Activated CD4-positive, alpha-beta T cell treated with anti-CD3 and anti-CD28 coated beads for 24 hours (primary cell): ENCODE measurements at regions not wholly inside any gene's neighbourhood (a gene's known extent, or its start where the extent isn't known, plus 50 kb on each side); places are given as distances from the start of the nearest gene placed in this dataset.

Experiments used
- DNase-seq, 2 donors: peaks; one replicate each; pipeline ENCODE4 v3.0.0-alpha.2; 2020; ENCODE audit warnings: low read depth in 2 of 2

- no peak for DNase-seq
These were observed 56.5 kb upstream of the EEPD1 start for GRCh38 chr7:36096460-36097095.

GRCh38 chr7:36098096-36098495, 55.0 kb upstream of the EEPD1 start:
- DNase-seq = no peak

GRCh38 chr7:36100226-36100625, 52.8 kb upstream of the EEPD1 start:
- DNase-seq = no peak

- no peak for DNase-seq
These were observed 52.4 kb upstream of the EEPD1 start for GRCh38 chr7:36100634-36101033.
